DND-41 (cell line): ENCODE measurements at regions not wholly inside any gene's neighbourhood (a gene's known extent, or its start where the extent isn't known, plus 50 kb on each side); places are given as distances from the start of the nearest gene placed in this dataset.

Experiments used
- ATAC-seq: fragments of 200-7000 bp; cut with Tn5 transposase; 3 replicates; pipeline ENCODE4 v1.9.1; 2021; ENCODE audit warnings: low read depth; ENCODE audit not compliant: insufficient read depth
- DNase-seq: peaks from one replicate; pipeline ENCODE4 v3.0.0-alpha.2; 2020
- H2AFZ ChIP-seq: 2 replicates; pipeline ENCODE4 v1.6.0; 2012; ENCODE audit warnings: low read depth, low read length
- H3K27ac ChIP-seq: 2 replicates; pipeline ENCODE4 v1.5.1; 2012; ENCODE audit warnings: low read length, inconsistent platforms
- H3K27me3 ChIP-seq: fragments of 200-600 bp; sonication (generic); 2 replicates; pipeline ENCODE4 v1.6.0; 2012; ENCODE audit warnings: low read length, mild to moderate bottlenecking, inconsistent platforms; ENCODE audit not compliant: insufficient read depth, poor library complexity
- H3K36me3 ChIP-seq: 2 replicates; pipeline ENCODE4 v1.5.1; 2012; ENCODE audit warnings: low read length, inconsistent platforms; ENCODE audit not compliant: insufficient read depth
- H3K4me1 ChIP-seq: 2 replicates; pipeline ENCODE4 v1.5.1; 2012; ENCODE audit warnings: mild to moderate bottlenecking, low read length; ENCODE audit not compliant: insufficient read depth
- H3K4me2 ChIP-seq: 2 replicates; pipeline ENCODE4 v1.6.0; 2012; ENCODE audit warnings: mild to moderate bottlenecking, moderate library complexity, low read length, inconsistent platforms; ENCODE audit not compliant: insufficient read depth
- H3K4me3 ChIP-seq, 2 experiments: fragments of 200-600 bp in 1 of 2; shearing (Covaris generic) in 1 of 2; 2 replicates each; pipeline ENCODE4 v1.5.1; 2012 to 2016; ENCODE audit warnings: inconsistent platforms in 2 of 2, low read length in 2 of 2, mild to moderate bottlenecking in 2 of 2, low read depth in 1 of 2, moderate library complexity in 1 of 2
- H3K79me2 ChIP-seq: 2 replicates; pipeline ENCODE4 v1.6.0; 2012; ENCODE audit warnings: low read length, inconsistent platforms; ENCODE audit not compliant: insufficient read depth
- H3K9ac ChIP-seq: 2 replicates; pipeline ENCODE4 v1.6.0; 2012; ENCODE audit warnings: low read depth, mild to moderate bottlenecking, inconsistent platforms, low read length, moderate library complexity
- H3K9me3 ChIP-seq: 2 replicates; pipeline ENCODE4 v1.5.1; 2012; ENCODE audit warnings: low read length, moderate library complexity, mild to moderate bottlenecking, inconsistent platforms; ENCODE audit not compliant: insufficient read depth, severe bottlenecking
- H4K20me1 ChIP-seq: 2 replicates; pipeline ENCODE4 v1.6.0; 2012; ENCODE audit warnings: low read length; ENCODE audit not compliant: insufficient read depth
- EZH2 ChIP-seq: IDR thresholded peaks from 3 replicates; pipeline ENCODE4 v1.6.1; 2012; ENCODE audit warnings: borderline replicate concordance, low read depth, mild to moderate bottlenecking, moderate library complexity, low read length, inconsistent platforms; ENCODE audit not compliant: severe bottlenecking
- TF ChIP-seq, protein P1 (sequence below): IDR thresholded peaks from 2 replicates; pipeline ENCODE4 v1.5.1; 2012; ENCODE audit warnings: borderline replicate concordance, low read length, moderate library complexity, mild to moderate bottlenecking; ENCODE audit not compliant: poor library complexity, severe bottlenecking; ENCODE audit errors: extremely low read depth

DNA sequence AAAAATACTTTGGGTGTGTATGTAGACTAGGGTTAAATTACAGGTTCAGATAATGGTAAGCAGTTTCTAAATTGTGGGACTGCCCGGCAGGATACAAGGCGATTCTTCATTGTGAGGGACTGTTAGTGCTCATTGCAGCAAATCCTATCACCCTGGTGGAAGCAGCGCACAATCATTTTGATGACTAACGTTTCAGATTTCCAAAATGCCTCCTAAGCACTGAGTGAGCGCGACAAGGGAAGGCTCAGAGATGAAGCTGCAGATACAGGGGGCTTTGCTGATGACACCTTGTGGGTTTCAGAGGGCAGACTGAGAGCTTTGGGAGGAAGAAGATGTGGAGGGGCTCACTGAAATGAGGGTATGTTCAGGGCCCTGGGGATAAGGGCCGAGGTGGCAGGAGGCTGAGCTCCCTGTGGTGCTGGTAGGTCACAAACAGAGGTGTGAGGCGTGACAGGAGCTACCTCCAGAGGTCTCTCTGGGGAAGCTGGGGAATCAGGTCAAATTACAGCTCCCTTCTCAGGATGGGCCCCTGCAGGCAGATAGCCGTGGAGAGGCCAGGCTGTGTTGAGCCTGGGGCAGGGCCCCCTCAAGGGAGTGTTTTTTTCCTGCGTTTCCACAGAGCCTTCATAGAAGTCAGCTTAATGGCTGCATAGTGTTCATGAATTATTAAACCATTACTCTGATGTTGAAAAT is 84.5 kb upstream of the FYN start:
- ATAC-seq, result peak; percentile 52
- Histone ChIP-seq H3K9ac (no peak overlapping the region), H2AFZ (no peak overlapping the region)

GRCh38 chr6:111958534-111958933 is 85.3 kb upstream of the FYN start:
- DNase-seq (no peak), ATAC-seq (no peak)
- no peak overlapping the region for H3K4me3 ChIP-seq
- no peaks in the 10 kb centered on the region for H3K4me1 ChIP-seq
- TF ChIP-seq, protein P1, sequence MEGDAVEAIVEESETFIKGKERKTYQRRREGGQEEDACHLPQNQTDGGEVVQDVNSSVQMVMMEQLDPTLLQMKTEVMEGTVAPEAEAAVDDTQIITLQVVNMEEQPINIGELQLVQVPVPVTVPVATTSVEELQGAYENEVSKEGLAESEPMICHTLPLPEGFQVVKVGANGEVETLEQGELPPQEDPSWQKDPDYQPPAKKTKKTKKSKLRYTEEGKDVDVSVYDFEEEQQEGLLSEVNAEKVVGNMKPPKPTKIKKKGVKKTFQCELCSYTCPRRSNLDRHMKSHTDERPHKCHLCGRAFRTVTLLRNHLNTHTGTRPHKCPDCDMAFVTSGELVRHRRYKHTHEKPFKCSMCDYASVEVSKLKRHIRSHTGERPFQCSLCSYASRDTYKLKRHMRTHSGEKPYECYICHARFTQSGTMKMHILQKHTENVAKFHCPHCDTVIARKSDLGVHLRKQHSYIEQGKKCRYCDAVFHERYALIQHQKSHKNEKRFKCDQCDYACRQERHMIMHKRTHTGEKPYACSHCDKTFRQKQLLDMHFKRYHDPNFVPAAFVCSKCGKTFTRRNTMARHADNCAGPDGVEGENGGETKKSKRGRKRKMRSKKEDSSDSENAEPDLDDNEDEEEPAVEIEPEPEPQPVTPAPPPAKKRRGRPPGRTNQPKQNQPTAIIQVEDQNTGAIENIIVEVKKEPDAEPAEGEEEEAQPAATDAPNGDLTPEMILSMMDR, result no peak
- TF ChIP-seq EZH2, result no peak
- no peak overlapping the region for H3K27ac ChIP-seq
- no peak overlapping the region for H2AFZ ChIP-seq
- no peaks in the 10 kb centered on the region for H4K20me1 ChIP-seq
- H3K4me2 ChIP-seq, result no peak overlapping the region
- no peak overlapping the region for H3K9ac ChIP-seq
- no peaks in the 10 kb centered on the region for H3K36me3 ChIP-seq
- H3K27me3 ChIP-seq, result no peaks in the 10 kb centered on the region
- no peaks in the 10 kb centered on the region for H3K79me2 ChIP-seq
- H3K9me3 ChIP-seq, result no peaks in the 10 kb centered on the region

More for the DNA sequence above, 84.5 kb upstream of the FYN start:
- H3K9me3 ChIP-seq, result no peaks in the 10 kb centered on the region
- H3K79me2 ChIP-seq, result no peaks in the 10 kb centered on the region
- no peaks in the 10 kb centered on the region for H3K4me1 ChIP-seq
- H3K36me3 ChIP-seq, result no peaks in the 10 kb centered on the region
- TF ChIP-seq, protein P1, result no peak
- no peaks in the 10 kb centered on the region for H4K20me1 ChIP-seq
- H3K4me2 ChIP-seq, result no peak overlapping the region
- peak; percentile 10 for DNase-seq
- no peak overlapping the region for H3K27ac ChIP-seq
- no peak overlapping the region for H3K4me3 ChIP-seq
- no peaks in the 10 kb centered on the region for H3K27me3 ChIP-seq

DNA sequence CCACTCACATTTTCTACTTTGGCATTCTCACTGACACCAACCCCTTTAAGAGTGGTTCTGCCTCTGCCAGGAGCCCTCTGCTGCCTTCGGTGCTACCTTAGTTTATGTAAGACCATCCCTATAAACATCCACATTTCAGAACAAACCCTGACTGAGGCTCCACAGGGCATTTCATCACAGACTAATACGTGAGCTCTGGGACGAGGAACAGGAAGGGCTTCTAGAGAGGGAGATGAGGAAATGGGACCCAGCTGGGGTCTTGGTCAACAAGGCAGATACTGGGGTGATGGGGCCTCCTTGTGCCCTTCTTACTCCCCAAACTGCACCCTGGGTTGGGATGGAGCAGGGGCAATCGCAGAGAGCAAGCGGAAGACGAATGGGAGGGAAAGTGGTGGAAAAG is 86.5 kb upstream of the FYN start:
- Histone ChIP-seq H3K4me3 (no peak overlapping the region), H3K4me2 (no peak overlapping the region), H3K9me3 (no peaks in the 10 kb centered on the region), H4K20me1 (no peaks in the 10 kb centered on the region), H3K36me3 (no peaks in the 10 kb centered on the region), H3K9ac (no peak overlapping the region), H3K79me2 (no peaks in the 10 kb centered on the region), H2AFZ (no peak overlapping the region), H3K4me1 (no peaks in the 10 kb centered on the region), H3K27me3 (no peaks in the 10 kb centered on the region), H3K27ac (no peak overlapping the region)
- ATAC-seq (no peak), DNase-seq (no peak)
- no peak for TF ChIP-seq EZH2
- TF ChIP-seq, protein P1, result no peak
